HG02884 (cell line): ENCODE measurements at regions not wholly inside any gene's neighbourhood (a gene's known extent, or its start where the extent isn't known, plus 50 kb on each side); places are given as distances from the start of the nearest gene placed in this dataset.

Source experiments
- ATAC-seq: cut with Tn5 transposase; IDR thresholded peaks from one replicate; pipeline ENCODE4 v1.9.1; 2021; ENCODE audit warnings: mild to moderate bottlenecking, moderate library complexity; ENCODE audit not compliant: unreplicated experiment

- ATAC-seq: no peak
These were observed 56.4 kb upstream of the SPOCK3 start for GRCh38 chr4:167290678-167291077.

GRCh38 chr4:167308876-167309275, 74.6 kb upstream of the SPOCK3 start:
- no peak for ATAC-seq

GRCh38 chr4:167321299-167321698, 87.0 kb upstream of the SPOCK3 start:
- no peak for ATAC-seq

GRCh38 chr4:167339781-167340180, 105.5 kb upstream of the SPOCK3 start:
- ATAC-seq: no peak

GRCh38 chr4:167359711-167360110, 125.4 kb upstream of the SPOCK3 start:
- ATAC-seq: no peak

GRCh38 chr4:167379076-167379835, 145.0 kb upstream of the SPOCK3 start:
- ATAC-seq: no peak

- no peak for ATAC-seq
These were observed 146.7 kb upstream of the SPOCK3 start for GRCh38 chr4:167380964-167381363.

GRCh38 chr4:167383291-167383690, 149.0 kb upstream of the SPOCK3 start:
- no peak for ATAC-seq

GRCh38 chr4:167397586-167397985, 163.3 kb upstream of the SPOCK3 start:
- no peak for ATAC-seq

- ATAC-seq: no peak
These were observed 164.9 kb upstream of the SPOCK3 start for GRCh38 chr4:167399201-167399600.

- ATAC-seq: no peak
These were observed 171.9 kb upstream of the SPOCK3 start for GRCh38 chr4:167406181-167406580.

- ATAC-seq: no peak
These were observed 181.2 kb upstream of the SPOCK3 start for GRCh38 chr4:167415461-167415860.

- ATAC-seq: no peak
These were observed 185.3 kb upstream of the SPOCK3 start for GRCh38 chr4:167419468-167420140.

GRCh38 chr4:167421201-167421600, 186.9 kb upstream of the SPOCK3 start:
- ATAC-seq: no peak

GRCh38 chr4:167424341-167425256, 190.3 kb upstream of the SPOCK3 start:
- ATAC-seq: no peak

- ATAC-seq: no peak
These were observed 193.9 kb upstream of the SPOCK3 start for GRCh38 chr4:167428156-167428555.

- no peak for ATAC-seq
These were observed 197.1 kb upstream of the SPOCK3 start for GRCh38 chr4:167431371-167431770.

- ATAC-seq: no peak
These were observed 201.5 kb upstream of the SPOCK3 start for GRCh38 chr4:167435786-167436185.

GRCh38 chr4:167443841-167444240, 209.5 kb upstream of the SPOCK3 start:
- no peak for ATAC-seq

GRCh38 chr4:167452922-167453430, 218.7 kb upstream of the SPOCK3 start:
- ATAC-seq: no peak

- no peak for ATAC-seq
These were observed 222.3 kb upstream of the SPOCK3 start for GRCh38 chr4:167456619-167457018.
